HG03432 (cell line): ENCODE measurements at regions not wholly inside any gene's neighbourhood (a gene's known extent, or its start where the extent isn't known, plus 50 kb on each side); places are given as distances from the start of the nearest gene placed in this dataset.
"Not testable (repeated sequence)": the region's sequence is repeated elsewhere in the genome, so short reads cannot be mapped to it uniquely, and the experiment has no call there.

Experiments used
- ATAC-seq: cut with Tn5 transposase; IDR thresholded peaks from one replicate; pipeline ENCODE4 v1.9.1; 2021; ENCODE audit warnings: mild to moderate bottlenecking, moderate library complexity; ENCODE audit not compliant: unreplicated experiment

DNA sequence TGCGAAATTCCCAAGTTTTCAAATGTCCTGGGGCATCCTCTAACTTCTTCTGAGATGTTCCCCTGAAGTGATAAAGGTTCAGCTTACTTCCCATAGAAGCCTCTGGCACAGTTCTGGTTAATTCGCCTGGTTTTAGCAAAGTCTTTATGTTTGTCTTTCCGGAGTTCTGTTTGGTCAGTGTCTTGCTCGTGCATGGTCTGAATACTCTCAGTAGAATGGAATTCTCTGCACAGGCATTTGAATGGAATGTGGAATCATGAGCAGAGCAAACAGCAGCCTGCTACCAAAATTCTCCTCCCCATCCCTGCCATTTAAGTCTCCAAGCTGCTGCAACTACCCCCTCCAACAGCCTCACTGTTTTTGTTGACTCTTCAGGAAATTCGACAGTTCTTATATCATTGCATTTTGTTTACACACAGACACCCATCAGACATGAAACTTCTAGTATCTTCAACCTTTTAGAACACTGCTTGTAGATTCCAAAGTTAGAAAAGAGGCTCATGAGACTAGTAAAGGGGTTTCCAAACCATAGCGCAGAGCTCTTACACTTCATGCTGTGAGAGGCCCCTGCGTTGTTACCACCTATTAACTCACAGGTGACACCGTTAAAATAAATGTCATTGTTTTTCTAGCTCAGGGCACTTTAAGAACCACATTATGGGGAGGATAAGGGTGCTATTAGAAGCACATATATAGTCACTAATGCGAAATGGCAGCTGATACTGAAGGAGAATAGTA lies 129.7 kb downstream of the PLCE1 start:
- no peak for ATAC-seq

DNA sequence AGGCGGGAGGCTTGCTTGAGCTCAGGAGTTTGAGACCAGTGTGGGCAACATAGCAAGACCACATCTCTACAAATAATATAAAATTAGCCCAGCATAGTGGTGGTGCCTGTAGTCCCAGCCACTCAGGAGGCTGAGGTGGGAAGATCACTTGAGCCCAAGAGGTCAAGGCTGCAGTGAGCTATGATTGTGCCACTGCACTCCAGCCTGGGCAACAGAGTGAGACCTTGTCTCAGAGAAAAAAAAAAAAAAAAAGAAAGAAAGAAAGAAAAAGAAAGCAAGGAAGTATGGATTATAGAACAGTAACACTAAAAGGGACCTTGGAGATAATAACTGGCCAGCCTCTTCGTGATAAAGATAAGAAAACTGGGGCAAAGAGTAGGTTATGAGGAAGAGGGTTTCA lies 130.4 kb downstream of the PLCE1 start:
- not testable (repeated sequence) for ATAC-seq

DNA sequence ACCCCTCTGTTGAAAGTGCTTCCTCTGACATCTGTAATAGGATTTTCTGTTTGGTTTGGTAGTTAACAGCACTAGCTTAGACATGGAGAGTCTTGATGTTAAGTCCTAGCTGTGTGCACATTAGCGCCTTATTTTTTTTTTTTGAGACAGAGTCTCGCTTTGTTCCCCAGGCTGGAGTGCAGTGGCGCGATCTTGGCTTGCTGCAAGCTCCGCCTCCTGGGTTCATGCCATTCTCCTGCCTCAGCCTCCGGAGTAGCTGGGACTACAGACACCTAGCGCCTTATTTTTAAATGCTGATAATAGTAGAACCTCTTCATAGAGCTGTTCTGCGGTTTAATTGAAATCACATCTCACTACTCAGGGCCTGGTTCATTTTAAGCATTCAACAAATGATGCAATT lies 131.5 kb downstream of the PLCE1 start:
- ATAC-seq: not testable (repeated sequence)

DNA sequence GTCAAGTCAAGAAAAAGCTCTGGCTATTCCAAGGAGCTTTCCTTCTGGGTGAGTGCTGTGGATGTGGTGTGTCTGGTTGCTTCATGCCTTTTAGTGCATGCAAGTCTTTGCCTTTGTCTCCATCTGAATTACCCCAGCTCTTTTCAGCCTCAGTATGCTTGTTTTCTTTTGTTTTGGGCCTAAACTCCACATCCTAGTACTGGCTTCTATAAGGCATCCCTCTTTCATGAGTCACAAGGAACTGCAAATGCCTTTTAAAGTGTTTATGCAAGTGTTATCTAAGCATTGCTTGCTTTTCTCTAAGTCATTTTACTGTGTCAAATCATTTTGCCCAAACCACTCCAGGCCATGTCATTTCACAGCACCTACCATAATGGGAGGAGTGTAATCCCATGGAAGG lies 132.1 kb downstream of the PLCE1 start:
- no peak for ATAC-seq

DNA sequence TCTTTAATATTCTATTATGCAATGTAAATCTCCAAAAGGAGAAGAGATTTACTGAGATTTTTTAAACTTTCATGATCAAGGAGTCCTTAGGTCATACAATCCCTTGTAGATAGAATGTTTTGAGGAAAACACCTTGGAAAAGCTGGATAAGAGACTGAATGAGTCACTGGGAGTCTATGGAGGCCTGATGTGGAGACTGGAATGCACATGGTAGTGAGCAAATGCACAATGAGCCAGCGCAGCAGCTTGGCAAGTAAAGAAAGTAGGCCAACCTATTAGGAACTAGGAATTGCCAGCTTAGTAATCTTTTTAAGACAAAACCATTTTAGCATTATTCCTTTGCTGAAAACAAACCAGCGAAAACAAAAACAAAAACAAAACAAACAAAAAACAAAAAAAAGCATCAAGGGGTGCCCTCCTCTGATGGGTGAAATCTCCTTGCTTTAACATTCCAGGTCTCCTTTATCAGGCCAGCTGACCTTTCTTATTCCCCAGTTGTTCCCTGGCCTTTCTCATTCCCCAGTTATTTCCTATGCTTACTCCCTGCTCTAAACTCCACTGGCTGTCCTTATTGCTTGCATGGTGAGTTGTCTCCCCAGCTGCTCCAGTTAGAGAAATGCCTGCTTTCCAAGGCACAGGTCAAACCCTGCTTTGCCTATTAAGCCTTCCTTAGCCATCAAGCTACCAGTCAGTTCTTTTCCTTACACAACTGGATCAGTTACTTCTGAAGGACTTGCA lies 135.8 kb downstream of the PLCE1 start:
- ATAC-seq: no peak

DNA sequence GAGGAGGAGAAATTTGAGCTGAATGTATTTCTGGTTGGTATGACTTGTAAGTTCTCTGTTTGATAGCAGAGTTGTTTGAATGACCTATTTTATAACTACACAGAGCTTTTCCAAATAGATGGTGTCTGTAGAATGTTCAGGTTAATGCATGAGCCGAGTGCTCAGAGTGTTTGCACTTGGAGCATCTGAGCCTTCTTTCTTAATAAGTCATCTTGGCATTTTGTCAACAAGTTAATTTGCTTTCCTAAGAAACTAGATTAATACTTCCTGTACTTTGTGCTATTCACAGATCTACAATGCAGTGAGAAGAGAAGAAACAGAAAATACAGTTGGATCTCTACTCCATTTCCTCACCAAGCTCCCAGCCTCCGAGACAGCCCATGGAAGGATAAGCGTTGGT lies 138.2 kb downstream of the PLCE1 start:
- ATAC-seq: no peak

DNA sequence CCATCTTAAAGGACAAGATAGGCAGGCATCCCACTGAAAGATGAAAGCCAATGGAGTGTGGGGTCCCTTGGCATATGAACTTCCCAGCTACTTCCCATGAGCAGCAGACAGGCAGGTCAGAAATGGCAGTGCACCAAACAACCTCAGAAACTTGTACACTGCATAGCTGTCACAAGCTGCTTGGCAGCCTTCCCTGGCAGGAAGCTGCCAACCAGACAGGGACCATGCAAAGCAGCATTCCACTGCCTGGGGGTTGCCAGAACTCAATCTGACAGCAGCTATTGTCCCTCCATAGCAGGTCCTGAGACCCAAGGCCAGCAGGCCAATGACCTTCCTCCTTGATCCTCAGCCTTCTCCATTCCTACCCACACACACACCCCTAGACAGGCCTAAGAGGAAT lies 139.5 kb downstream of the PLCE1 start:
- ATAC-seq: no peak

DNA sequence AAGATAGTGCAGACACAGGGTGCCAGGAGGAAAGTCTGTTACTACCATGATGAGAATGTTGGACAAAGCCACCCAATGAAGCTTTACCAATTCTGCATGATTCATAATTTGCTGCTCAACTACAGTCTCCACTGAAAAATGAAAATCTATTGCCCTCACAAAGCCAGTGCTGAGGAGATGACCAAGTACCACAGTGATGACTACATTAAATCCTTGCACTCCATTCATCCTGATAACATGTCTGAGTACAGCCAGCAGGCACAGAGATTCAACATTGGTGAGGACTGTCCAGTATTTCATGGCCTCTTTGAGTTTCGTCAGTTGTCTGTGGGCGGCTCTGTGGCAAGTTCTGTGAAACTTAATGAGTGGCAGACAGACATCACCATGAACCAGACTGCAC lies 144.0 kb downstream of the PLCE1 start:
- no peak for ATAC-seq

DNA sequence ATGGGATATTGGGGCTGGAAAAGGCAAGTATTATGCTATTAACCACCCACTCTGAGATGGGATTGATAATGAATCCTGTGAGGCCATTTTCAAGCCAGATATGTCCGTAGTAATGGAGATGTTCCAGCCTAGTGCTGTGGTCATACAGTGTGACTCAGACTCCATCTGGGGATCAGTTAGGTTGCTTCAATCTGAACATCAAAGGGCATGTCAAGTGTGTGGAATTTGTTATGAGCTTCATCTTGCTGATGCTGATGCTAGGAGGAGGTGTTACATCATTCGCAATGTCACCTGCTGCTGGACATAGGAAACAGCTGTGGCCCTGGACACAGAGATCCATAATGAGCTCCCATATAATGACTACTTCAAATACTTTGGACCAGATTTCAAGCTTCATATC lies 144.7 kb downstream of the PLCE1 start:
- ATAC-seq: no peak

DNA sequence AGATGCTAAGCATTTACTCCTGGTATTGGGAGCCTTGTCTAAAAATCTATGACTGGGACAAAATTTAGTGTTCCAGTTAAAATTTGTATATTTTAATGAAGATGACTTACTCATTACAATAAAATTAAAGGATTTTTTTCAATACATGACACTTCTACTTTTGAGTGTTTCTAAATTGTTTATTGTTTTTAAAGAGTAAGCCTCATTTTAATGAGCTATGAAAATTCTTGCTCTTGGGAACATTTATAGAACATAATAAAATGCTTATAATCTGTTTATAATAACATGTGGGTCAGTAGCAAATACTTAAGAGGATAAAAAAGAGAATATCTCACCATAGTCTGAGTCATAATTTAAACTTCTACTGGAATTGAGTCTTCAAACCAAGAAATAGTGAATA lies 149.5 kb downstream of the PLCE1 start:
- ATAC-seq: no peak

DNA sequence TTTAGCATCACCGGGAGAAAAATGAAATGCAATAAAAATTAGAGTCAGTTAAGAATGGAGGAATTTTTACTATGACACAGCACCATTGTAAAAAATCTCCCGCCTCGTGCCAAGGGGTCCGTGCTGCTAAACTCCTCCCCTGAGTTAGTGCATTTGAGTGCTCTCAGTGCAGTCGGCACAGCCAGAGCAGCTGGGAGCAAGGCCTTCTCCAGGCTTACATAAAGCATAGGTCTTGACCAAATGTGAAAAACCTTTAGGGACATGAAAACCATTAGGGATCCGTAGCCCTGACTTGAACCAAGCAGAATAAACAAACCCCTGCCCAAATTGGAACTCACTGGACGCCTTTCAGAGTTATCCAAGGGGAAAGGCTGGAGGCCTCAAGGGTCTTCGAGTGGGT lies 152.6 kb downstream of the PLCE1 start:
- ATAC-seq: no peak

DNA sequence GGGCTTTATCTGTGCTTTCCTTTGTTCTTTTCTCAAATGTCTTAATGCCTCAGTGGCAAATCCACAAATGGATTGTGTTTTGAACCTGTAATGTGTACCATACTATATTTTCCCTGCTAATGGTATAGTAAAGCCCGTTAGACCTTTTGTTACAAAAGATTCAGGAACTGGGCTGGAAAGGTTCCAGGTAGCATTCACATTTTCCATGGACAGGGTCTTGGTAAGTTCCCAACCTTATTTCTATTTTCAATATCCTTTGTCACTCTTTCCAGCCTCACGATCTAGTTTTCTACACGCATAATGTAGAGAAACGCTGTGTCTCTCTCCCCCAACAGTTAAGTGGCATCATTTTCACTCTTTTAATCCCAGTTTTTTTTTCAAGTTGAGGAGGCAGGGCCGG lies 153.0 kb downstream of the PLCE1 start:
- ATAC-seq: no peak

DNA sequence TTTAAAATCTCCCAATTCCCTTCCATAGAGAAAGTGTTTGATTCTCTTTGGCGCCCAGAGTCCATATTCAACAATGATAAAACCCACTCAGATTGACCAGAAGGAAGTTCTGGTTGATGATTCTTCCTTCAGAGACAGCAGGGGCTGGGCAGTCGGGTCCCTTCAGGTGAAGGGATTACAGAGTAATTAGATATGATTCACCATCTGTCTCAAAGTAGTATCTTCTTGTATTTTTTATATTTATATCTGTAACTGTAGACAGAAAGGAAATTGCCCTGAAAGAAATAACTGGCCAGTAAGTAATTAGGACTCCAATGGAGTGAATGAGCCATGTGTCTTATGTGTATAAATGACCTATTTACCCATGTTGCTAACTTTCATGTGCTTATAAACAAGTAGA lies 156.0 kb downstream of the PLCE1 start:
- ATAC-seq: no peak

DNA sequence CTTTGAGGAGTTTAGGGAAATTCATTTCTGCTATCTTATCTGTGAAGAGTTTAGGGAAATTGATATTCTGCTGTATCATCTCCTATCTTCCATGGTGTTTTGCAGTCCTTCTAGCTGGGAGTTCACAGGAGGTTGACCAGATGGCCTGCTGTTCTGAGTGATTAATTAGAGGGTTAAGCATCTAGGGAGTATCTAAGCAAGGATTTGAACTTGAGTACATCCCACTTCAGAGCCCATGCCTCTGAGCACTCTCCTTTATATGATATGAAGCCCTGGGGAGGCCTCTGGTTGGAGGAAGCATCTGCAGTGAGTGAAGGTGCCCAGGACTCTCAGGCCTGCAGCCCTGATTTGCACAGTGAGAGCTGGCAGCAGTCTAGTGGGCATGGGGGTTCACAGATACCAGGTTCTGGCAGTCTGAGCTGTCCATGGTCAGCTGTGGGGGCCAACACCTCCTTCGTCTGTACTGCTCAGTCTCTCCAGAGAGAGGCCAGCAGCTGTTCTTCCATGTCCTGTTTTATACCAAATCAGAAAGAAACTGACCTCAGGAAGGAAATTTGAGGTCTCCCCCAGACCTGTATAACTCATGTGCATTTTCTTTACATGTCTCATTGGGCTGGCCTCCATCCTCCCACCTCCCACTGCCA lies 156.9 kb downstream of the PLCE1 start:
- ATAC-seq: no peak

DNA sequence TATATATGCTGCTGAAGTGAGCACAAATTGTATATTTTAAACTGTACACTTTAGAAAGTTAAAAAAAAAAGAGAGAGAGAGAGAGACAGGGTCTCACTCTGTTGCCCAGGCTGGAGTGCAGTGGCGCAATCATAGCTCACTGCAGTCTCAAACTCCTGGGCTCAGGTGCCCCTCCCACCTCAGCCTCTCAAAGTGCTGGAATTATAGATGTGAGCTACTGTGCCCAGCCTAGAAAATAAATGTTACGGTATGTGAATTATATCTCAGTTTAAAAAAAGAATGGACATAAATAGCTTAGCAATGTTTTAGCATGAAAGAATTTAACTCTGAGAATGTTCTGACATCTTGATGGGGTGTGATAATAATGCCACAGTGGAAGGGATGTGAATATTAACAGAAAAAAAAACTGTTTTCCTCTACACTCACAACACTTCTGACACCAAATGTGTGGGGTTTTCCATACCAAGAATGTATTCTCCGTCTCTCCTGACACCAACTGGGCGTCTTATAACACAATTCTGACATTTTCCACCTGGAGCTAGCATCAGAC lies 162.1 kb downstream of the PLCE1 start:
- ATAC-seq: no peak

DNA sequence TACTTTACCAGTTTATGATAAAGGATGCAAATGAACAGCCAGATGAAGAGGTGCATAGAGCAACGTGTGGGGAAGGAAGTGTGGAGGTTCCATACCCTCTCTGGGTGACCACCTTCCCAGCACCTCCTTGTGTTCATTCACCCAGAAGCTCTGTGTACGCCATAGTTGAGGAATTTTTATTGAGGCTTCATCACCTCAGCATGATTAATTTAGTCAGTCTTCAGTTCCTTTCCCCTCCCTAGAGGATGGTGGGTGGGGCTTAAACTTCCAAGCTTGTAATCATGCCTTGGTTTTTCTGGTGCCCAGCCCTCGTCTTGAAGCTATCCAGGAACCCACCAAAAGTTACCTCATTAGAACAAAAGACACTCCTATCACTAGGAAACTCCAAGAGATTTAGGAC lies 162.7 kb downstream of the PLCE1 start:
- ATAC-seq: no peak

DNA sequence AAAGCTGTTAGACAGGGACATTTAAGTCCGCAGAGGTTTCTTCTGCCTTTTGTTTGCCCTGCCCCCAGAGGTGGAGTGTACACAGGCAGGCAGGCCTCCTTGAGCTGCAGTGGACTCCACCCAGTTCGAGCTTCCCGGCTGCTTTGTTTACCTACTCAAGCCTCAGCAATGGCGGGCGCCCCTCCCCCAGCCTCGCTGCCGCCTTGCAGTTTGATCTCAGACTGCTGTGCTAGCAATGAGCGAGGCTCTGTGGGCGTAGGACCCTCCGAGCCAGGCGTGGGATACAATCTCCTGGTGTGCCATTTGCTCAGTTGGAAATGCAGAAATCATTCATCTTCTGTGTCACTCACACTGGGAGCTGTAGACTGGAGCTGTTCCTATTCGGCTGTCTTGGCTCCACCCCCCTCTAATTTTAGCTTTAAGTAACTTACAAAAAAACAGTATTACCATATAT lies 171.5 kb downstream of the PLCE1 start:
- not testable (repeated sequence) for ATAC-seq

DNA sequence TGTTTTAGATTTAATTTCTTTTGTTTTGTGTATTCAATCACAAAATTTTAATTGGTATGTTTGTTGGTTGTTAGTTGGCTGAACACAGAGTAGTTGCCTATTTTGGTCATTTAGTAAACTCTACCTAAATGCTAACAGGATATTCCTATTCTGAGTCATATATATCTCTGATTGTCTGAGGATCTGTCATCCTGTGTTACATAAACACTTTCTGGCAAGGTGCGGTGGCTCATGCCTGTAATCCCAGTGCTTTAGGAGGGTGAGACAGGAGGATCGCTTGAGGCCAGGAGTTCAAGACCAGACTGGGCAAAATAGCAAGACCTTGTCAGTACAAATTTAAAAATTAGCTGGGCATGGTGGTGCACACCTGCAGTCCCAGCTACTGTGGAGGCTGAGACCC lies 178.6 kb downstream of the PLCE1 start:
- no peak for ATAC-seq

DNA sequence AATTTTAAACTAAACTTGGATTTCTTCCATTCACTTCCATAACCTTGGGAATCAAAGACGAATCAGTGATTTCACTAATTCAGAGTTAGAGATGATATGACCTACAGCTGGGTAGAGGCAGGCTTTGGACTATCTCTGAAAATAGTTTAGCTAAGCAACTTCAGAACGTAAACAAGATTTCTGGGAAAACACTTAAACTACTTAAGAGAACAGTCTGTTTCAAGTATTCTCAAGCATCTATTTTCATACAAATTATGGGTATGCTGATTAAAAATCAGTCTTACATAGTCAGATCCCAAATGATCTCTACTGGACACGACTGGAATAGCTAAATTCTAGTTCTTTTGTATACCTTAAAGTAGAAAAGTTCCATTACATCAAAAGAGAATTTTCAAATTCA lies 179.9 kb downstream of the PLCE1 start:
- ATAC-seq: no peak

DNA sequence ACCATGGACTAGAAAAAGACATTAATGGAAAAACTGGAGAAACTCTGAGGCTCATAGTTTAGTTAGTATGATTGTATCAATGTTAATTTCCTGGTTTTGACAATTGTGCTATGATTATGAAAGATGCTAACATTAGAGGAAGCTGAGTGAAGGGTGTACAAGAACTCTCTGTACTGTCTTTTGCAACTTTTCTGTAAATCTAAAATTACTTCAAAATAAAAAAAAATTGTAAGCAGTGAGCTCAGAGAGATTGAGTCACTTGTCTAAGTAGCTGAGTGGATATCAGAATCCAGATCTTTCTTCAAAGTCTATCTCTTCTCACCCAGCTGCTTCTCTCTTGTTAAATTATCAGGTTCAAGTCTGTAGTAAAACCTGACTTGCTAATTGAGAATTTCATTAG lies 181.1 kb downstream of the PLCE1 start:
- ATAC-seq: no peak

DNA sequence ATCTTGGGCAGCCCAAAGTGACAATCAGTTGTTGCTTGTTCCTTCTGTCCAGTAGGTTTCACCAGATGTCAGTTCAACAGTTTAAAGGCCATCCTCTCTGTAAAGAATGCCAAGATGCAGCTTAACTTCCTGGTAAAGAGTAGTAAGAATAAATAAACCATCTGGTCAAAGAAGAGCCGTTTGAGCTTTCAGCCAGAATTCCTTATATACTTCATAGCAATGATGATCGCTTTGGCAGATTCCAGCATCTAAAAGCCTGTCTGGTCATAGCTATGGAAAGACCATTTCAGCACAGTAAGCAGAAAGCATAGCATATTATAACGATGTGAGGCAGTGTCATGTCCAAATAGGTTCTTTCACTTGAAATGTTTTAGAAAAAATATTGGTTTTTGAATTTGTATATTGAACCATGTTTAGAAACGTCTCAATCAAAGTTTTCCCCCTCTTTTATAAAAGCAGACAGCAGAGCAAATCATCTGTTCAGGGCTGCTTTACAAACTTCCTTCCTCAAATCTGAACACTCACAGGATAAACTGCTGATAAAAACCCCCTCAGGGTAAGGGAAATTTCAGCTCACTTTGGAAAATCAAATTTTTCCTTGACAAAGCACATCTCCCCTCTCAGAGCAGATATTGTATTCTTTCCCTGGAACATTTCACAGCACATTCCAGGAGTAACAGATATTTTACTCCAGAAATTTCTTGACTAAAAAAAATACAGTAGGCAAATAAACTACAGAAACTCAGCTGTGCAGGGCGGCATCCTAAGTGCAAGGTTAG lies 184.1 kb downstream of the NOC3L start:
- ATAC-seq: no peak
